KBM-7 (cell line): ENCODE measurements at regions not wholly inside any gene's neighbourhood (a gene's known extent, or its start where the extent isn't known, plus 50 kb on each side); places are given as distances from the start of the nearest gene placed in this dataset.
"Not testable (repeated sequence)": the region's sequence is repeated elsewhere in the genome, so short reads cannot be mapped to it uniquely, and the experiment has no call there.

ENCODE experiments used
- DNase-seq: peaks from one replicate; pipeline ENCODE4 v3.0.0-alpha.2; 2015
- in situ Hi-C: fragments of 300-500 bp; cut with MboI; formaldehyde crosslinking; loops from 2 replicates; pipeline ENCODE4 v1.14.3; 2020; ENCODE audit warnings: low sequenced_read_pairs, low pct_unique_long_range_greater_than_20kb, mixed read lengths

GRCh38 chr6:86511962-86512361 lies 425.4 kb upstream of the HTR1E start:
- in situ Hi-C loops: no loop called here
- DNase-seq: no peak

- DNase-seq: no peak
- in situ Hi-C loops: no loop called here
Observed at GRCh38 chr6:86508230-86508629, 429.1 kb upstream of the HTR1E start.

- no peak for DNase-seq
- in situ Hi-C loops: no loop called here
Observed at GRCh38 chr6:86502497-86502896, 434.8 kb upstream of the HTR1E start.

GRCh38 chr6:86500035-86500434 lies 437.3 kb upstream of the HTR1E start:
- in situ Hi-C loops: no loop called here
- no peak for DNase-seq

- DNase-seq, in situ Hi-C loops: not testable (repeated sequence)
Observed at GRCh38 chr6:86489042-86489441, 448.3 kb upstream of the HTR1E start.

- in situ Hi-C loops: no loop called here
- DNase-seq: no peak
Observed at GRCh38 chr6:86487660-86488221, 449.6 kb upstream of the HTR1E start.

GRCh38 chr6:86478316-86478715 lies 459.0 kb upstream of the HTR1E start:
- in situ Hi-C loops, DNase-seq: not testable (repeated sequence)

GRCh38 chr6:86477500-86478148 lies 459.7 kb upstream of the HTR1E start:
- in situ Hi-C loops: no loop called here
- no peak for DNase-seq

GRCh38 chr6:86476311-86476710 lies 461.0 kb upstream of the HTR1E start:
- in situ Hi-C loops: no loop called here
- no peak for DNase-seq

- in situ Hi-C loops: no loop called here
Observed at GRCh38 chr6:86474081-86474480, 463.2 kb upstream of the HTR1E start.

GRCh38 chr6:86471791-86472190 lies 465.5 kb upstream of the HTR1E start:
- no peak for DNase-seq
- in situ Hi-C loops: no loop called here

More at GRCh38 chr6:86474081-86474480, 463.2 kb upstream of the HTR1E start:
- no peak for DNase-seq

GRCh38 chr6:86459978-86460377 lies 477.4 kb upstream of the HTR1E start:
- no peak for DNase-seq
- in situ Hi-C loops: no loop called here

GRCh38 chr6:86456821-86457220 lies 480.5 kb upstream of the HTR1E start:
- no peak for DNase-seq
- in situ Hi-C loops: no loop called here

- DNase-seq: no peak
- in situ Hi-C loops: no loop called here
Observed at GRCh38 chr6:86453232-86453631, 484.1 kb upstream of the HTR1E start.

- DNase-seq: no peak
- in situ Hi-C loops: no loop called here
Observed at GRCh38 chr6:86448398-86448797, 488.9 kb upstream of the HTR1E start.

GRCh38 chr6:86440608-86441007 lies 496.7 kb upstream of the HTR1E start:
- in situ Hi-C loops: no loop called here

GRCh38 chr6:86423571-86423970 lies 513.8 kb upstream of the HTR1E start:
- in situ Hi-C loops: no loop called here
- DNase-seq: no peak

More at GRCh38 chr6:86440608-86441007, 496.7 kb upstream of the HTR1E start:
- no peak for DNase-seq

- DNase-seq: no peak
- in situ Hi-C loops: no loop called here
Observed at GRCh38 chr6:86412057-86412456, 525.3 kb upstream of the HTR1E start.

GRCh38 chr6:86407128-86407527 lies 530.2 kb upstream of the HTR1E start:
- no peak for DNase-seq
- in situ Hi-C loops: no loop called here

GRCh38 chr6:86392850-86393249 lies 544.5 kb upstream of the HTR1E start:
- DNase-seq, in situ Hi-C loops: not testable (repeated sequence)

- in situ Hi-C loops: no loop called here
- no peak for DNase-seq
Observed at GRCh38 chr6:86380571-86381125, 556.7 kb upstream of the HTR1E start.
